Fibroblast of lung (primary cell): ENCODE measurements at regions not wholly inside any gene's neighbourhood (a gene's known extent, or its start where the extent isn't known, plus 50 kb on each side); places are given as distances from the start of the nearest gene placed in this dataset.

Experiments used
- DNase-seq, 2 donors: peaks; one replicate each; pipeline versions ENCODE4 v3.0.0 to v3.0.0-alpha.2; 2010; ENCODE audit warnings: low read depth in 2 of 2
- H2AFZ ChIP-seq: 2 replicates; pipeline ENCODE4 v1.5.1; 2012; ENCODE audit warnings: low read length, control low read depth, inconsistent platforms
- H3K27ac ChIP-seq: 2 replicates; pipeline ENCODE4 v1.5.1; 2011; ENCODE audit warnings: low read length, control low read depth; ENCODE audit not compliant: insufficient read depth
- H3K27me3 ChIP-seq: 2 replicates; pipeline ENCODE4 v1.5.1; 2011; ENCODE audit warnings: mild to moderate bottlenecking, low read length; ENCODE audit not compliant: control insufficient read depth, insufficient read depth
- H3K36me3 ChIP-seq: 2 replicates; pipeline ENCODE4 v1.5.1; 2011; ENCODE audit warnings: low read length; ENCODE audit not compliant: control insufficient read depth, insufficient read depth
- H3K4me1 ChIP-seq: 2 replicates; pipeline ENCODE4 v1.5.1; 2011; ENCODE audit warnings: low read length; ENCODE audit not compliant: control insufficient read depth, insufficient read depth; ENCODE audit errors: extremely low read depth
- H3K4me2 ChIP-seq: 2 replicates; pipeline ENCODE4 v1.5.1; 2011; ENCODE audit warnings: low read length, control low read depth; ENCODE audit not compliant: insufficient read depth; ENCODE audit errors: extremely low read depth
- H3K4me3 ChIP-seq, 4 experiments: fragments of 200-600 bp in 1 of 4; sonication (generic) in 1 of 4; replicated peaks in 1 of 4; 2 replicates each; pipeline ENCODE4 v1.5.1; 2011 to 2016; ENCODE audit warnings: low read length in 4 of 4, low read depth in 3 of 4, mild to moderate bottlenecking in 3 of 4, control low read depth in 2 of 4, inconsistent platforms in 1 of 4, mixed read lengths in 1 of 4; ENCODE audit not compliant: insufficient read depth in 1 of 4; ENCODE audit errors: control extremely low read depth in 1 of 4
- H3K79me2 ChIP-seq: 2 replicates; pipeline ENCODE4 v1.5.1; 2012; ENCODE audit warnings: mild to moderate bottlenecking, low read length, inconsistent platforms; ENCODE audit not compliant: control insufficient read depth, insufficient read depth
- H3K9ac ChIP-seq: 2 replicates; pipeline ENCODE4 v1.5.1; 2011; ENCODE audit warnings: mild to moderate bottlenecking, low read length, control low read depth; ENCODE audit not compliant: insufficient read depth
- H3K9me3 ChIP-seq: 2 replicates; pipeline ENCODE4 v1.5.1; 2012; ENCODE audit warnings: low read depth, low read length; ENCODE audit not compliant: control insufficient read depth, insufficient read depth
- H4K20me1 ChIP-seq: 2 replicates; pipeline ENCODE4 v1.5.1; 2011; ENCODE audit warnings: low read length; ENCODE audit not compliant: control insufficient read depth, insufficient read depth; ENCODE audit errors: extremely low read depth
- EZH2 ChIP-seq: IDR thresholded peaks from 2 replicates; pipeline ENCODE4 v1.5.1; 2012; ENCODE audit warnings: low read length, control low read depth, mild to moderate bottlenecking; ENCODE audit errors: missing control alignments
- TF ChIP-seq, protein P1 (sequence below), 2 donors: IDR thresholded peaks in 1 of 2; conservative IDR thresholded peaks in 1 of 2; 1 replicate in 1 of 2; 2 replicates in 1 of 2; pipeline ENCODE4 v1.5.1; 2011 to 2012; ENCODE audit warnings: low read length in 2 of 2, control low read depth in 1 of 2, inconsistent platforms in 1 of 2, low read depth in 1 of 2, mild to moderate bottlenecking in 1 of 2

DNA sequence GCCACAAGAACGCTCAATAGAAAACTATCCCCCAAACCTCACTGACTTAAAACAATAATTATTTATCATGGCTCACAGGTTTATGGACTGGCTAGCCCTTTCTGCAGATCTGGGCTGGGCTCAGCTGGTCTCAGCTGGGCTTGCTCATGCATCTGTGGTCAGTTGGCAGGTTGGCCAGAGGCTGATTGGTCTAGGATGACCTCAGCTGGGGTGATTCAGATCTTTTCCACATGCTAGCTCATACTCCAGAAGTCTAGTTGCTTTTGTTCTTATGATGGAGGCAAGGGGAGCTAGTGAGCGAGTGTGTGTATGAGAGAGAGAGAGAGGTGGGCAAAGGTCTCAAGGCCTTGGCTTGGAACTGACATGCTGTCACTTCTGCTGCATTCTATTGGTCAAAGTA is 181.2 kb upstream of the NRXN3 start:
- Histone ChIP-seq H3K27me3 (no peaks in the 10 kb centered on the region), H3K4me2 (peak overlapping the region; percentile 64), H3K36me3 (no peaks in the 10 kb centered on the region), H3K79me2 (no peaks in the 10 kb centered on the region), H3K9ac (no peak overlapping the region), H3K27ac (peak overlapping the region; percentile 16), H4K20me1 (no peaks in the 10 kb centered on the region), H2AFZ (no peak overlapping the region), H3K4me1 (peaks cover 9% of the 10 kb centered on the region), H3K4me3 (no peak overlapping the region), H3K9me3 (no peaks in the 10 kb centered on the region)
- TF ChIP-seq, protein P1, sequence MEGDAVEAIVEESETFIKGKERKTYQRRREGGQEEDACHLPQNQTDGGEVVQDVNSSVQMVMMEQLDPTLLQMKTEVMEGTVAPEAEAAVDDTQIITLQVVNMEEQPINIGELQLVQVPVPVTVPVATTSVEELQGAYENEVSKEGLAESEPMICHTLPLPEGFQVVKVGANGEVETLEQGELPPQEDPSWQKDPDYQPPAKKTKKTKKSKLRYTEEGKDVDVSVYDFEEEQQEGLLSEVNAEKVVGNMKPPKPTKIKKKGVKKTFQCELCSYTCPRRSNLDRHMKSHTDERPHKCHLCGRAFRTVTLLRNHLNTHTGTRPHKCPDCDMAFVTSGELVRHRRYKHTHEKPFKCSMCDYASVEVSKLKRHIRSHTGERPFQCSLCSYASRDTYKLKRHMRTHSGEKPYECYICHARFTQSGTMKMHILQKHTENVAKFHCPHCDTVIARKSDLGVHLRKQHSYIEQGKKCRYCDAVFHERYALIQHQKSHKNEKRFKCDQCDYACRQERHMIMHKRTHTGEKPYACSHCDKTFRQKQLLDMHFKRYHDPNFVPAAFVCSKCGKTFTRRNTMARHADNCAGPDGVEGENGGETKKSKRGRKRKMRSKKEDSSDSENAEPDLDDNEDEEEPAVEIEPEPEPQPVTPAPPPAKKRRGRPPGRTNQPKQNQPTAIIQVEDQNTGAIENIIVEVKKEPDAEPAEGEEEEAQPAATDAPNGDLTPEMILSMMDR (conservative IDR thresholded peaks at IDR 0.05 in 1 of 2, IDR thresholded peaks at IDR 0.05 in 1 of 2; ENCODE audit: low read depth in 1 of 2, low read length in 2 of 2): no peak
- no peak for TF ChIP-seq EZH2
- DNase-seq: peak; percentile 72 to 98

DNA sequence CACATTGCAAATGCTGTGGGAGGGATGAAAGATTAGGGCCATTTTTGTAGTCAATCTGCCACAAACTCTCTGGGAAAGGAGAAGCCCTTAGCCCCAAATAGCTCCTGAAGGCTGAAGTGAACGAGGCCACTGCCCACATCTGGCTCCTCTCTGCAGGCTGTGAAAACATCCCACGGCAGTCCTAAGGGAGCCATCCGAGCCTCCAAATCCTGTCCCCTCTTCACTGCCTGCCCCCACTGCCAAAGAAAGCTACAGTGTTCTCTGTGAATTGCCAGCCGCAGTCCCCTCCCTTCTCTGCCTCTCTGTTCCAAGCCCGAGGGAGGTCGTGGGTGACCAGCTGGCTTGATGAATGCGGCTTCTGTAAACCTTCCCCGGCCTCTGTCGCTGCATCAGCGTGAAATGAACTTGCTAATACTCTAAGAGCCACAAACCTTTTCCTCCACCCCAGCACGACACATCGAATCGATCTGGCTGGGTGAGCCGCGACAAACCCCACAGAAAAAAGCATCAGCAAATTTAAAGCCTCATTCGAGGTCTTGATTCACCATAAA is 180.7 kb upstream of the NRXN3 start:
- H3K9ac ChIP-seq: no peak overlapping the region
- H3K4me1 ChIP-seq: peaks cover 9% of the 10 kb centered on the region
- no peaks in the 10 kb centered on the region for H3K9me3 ChIP-seq
- no peaks in the 10 kb centered on the region for H3K79me2 ChIP-seq
- H2AFZ ChIP-seq: no peak overlapping the region
- peak in 1 of 2 donors; percentile 22 for DNase-seq
- H3K27ac ChIP-seq: no peak overlapping the region
- H3K4me3 ChIP-seq: no peak overlapping the region
- TF ChIP-seq, protein P1 (conservative IDR thresholded peaks at IDR 0.05 in 1 of 2, IDR thresholded peaks at IDR 0.05 in 1 of 2; ENCODE audit: low read depth in 1 of 2, low read length in 2 of 2): no peak
- TF ChIP-seq EZH2: no peak
- no peaks in the 10 kb centered on the region for H3K36me3 ChIP-seq
- H3K27me3 ChIP-seq: no peaks in the 10 kb centered on the region
- H4K20me1 ChIP-seq: no peaks in the 10 kb centered on the region
- H3K4me2 ChIP-seq: peak overlapping the region; percentile 17

DNA sequence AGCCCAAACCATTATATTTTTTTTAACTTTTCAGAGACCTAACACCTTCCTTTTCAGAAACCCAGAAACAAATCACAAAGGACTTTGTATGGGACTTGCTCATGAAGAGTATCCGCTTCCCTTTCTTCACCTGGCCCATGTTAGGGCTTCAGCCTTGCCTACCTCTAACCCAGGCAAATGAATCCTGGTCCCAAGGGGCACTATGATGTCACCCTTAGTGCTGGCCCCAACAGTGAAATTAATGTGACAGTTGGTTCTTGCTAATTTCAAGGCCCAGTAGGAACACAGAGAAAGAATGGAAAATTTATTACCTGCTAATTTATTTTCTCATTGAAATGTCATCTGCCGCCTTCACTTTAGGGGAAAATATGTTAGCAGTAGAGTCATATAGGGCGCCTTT is 179.8 kb upstream of the NRXN3 start:
- no peaks in the 10 kb centered on the region for H4K20me1 ChIP-seq
- TF ChIP-seq, protein P1 (conservative IDR thresholded peaks at IDR 0.05 in 1 of 2, IDR thresholded peaks at IDR 0.05 in 1 of 2; ENCODE audit: low read depth in 1 of 2, low read length in 2 of 2): no peak
- H3K4me2 ChIP-seq: no peak overlapping the region
- H3K9ac ChIP-seq: no peak overlapping the region
- no peak for DNase-seq
- H3K27ac ChIP-seq: no peak overlapping the region
- no peaks in the 10 kb centered on the region for H3K27me3 ChIP-seq
- H3K9me3 ChIP-seq: no peaks in the 10 kb centered on the region
- no peak overlapping the region for H2AFZ ChIP-seq
- H3K4me3 ChIP-seq: no peak overlapping the region
- H3K36me3 ChIP-seq: no peaks in the 10 kb centered on the region
- H3K4me1 ChIP-seq: peaks cover 8% of the 10 kb centered on the region
- no peaks in the 10 kb centered on the region for H3K79me2 ChIP-seq
